ENCODE measurements at regions not wholly inside any gene's neighbourhood (a gene's known extent, or its start where the extent isn't known, plus 50 kb on each side); places are given as distances from the start of the nearest gene placed in this dataset.

DNA sequence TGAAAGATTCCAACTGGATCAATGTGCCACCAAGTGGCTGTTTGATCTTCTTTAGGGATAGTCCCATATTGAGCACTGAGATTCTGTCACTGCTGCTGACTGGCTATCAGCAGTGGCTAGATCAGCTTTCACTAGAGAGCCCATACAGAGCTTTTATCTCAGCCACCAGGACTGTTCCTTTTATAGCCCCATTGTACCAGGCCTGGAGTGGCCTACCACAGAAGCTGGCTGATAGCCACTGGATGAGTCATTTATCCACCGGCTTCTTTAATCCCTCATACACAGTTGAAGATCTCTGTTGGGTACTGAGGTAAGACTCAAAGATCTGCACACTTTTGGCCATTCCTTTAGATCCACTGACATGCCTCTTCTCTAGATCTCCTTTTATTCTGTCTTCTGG is 1101.1 kb downstream of the SORCS3 start:
- POLR2A ChIA-PET, result no interaction called here
- Mint-ChIP-seq H3K4me1 (no peaks in the 10 kb centered on the region), H3K27me3 (ENCODE audit: low read depth) (no peaks in the 10 kb centered on the region; the same call in 1 of the 2 replicates), H3K36me3 (peaks cover 4% of the 10 kb centered on the region; the same call in 1 of the 2 replicates), H3K27ac (no peak overlapping the region), H3K4me3 (no peak overlapping the region), H3K9me3 (peaks cover 10% of the 10 kb centered on the region)
- CTCF ChIA-PET, result no interaction called here
- no peak for TF ChIP-seq MLX (CRISPR knock-in tag; IDR thresholded peaks at IDR 0.05)
- no peak for TF ChIP-seq KAT7 (CRISPR knock-in tag; IDR thresholded peaks at IDR 0.05; ENCODE audit: borderline replicate concordance)
- TF ChIP-seq HMGA2 (CRISPR knock-in tag; IDR thresholded peaks at IDR 0.05), result no peak
- no peak for TF ChIP-seq MAX (CRISPR knock-in tag; IDR thresholded peaks at IDR 0.05)
- TF ChIP-seq, protein P1, sequence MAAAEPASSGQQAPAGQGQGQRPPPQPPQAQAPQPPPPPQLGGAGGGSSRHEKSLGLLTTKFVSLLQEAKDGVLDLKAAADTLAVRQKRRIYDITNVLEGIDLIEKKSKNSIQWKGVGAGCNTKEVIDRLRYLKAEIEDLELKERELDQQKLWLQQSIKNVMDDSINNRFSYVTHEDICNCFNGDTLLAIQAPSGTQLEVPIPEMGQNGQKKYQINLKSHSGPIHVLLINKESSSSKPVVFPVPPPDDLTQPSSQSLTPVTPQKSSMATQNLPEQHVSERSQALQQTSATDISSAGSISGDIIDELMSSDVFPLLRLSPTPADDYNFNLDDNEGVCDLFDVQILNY (CRISPR knock-in tag; IDR thresholded peaks at IDR 0.05), result no peak
- TF ChIP-seq, protein P2, sequence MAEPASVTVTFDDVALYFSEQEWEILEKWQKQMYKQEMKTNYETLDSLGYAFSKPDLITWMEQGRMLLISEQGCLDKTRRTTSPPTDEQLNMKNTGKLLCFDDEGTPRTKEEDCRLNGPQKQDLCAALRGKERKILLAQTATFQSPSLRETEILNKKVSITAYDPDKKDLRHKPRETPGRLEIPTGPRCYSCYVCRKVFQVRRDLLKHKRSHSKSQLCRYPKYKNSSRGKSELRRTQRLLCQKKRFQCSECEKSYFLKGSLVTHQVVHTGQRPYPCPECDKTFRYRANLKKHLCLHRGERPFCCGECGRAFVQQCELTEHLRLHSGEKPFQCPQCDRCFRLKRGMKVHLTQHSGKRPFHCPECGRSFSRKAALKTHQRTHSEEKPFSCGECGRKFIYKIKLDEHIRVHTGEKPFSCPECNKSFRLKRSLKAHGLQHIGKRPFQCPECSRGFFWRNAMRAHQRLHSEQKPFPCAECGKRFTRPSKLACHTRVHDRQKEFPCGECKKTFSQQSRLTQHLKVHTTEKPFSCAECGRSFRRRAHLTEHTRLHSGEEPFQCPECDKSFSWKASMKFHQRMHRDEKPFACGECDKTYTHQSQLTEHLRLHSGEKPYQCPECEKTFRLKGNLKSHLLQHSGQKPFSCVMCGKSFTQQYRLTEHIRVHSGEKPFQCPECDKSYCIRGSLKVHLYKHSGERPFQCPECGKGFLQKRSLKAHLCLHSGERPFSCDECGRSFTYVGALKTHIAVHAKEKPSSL (CRISPR knock-in tag; conservative IDR thresholded peaks at IDR 0.05), result no peak
- TF ChIP-seq TEAD4 (CRISPR knock-in tag; IDR thresholded peaks at IDR 0.05), result no peak
- TF ChIP-seq JUN (CRISPR knock-in tag; IDR thresholded peaks at IDR 0.05), result no peak
- TF ChIP-seq ELF4 (CRISPR knock-in tag; IDR thresholded peaks at IDR 0.05; ENCODE audit: low read depth), result no peak
- no peak for TF ChIP-seq FOXJ3 (CRISPR knock-in tag; IDR thresholded peaks at IDR 0.05; ENCODE audit: borderline replicate concordance)
- no peak for TF ChIP-seq RORB (CRISPR knock-in tag; IDR thresholded peaks at IDR 0.05)
- TF ChIP-seq NFYB (CRISPR knock-in tag; conservative IDR thresholded peaks at IDR 0.05; ENCODE audit: low read depth), result no peak
- TF ChIP-seq AFF4 (CRISPR knock-in tag; IDR thresholded peaks at IDR 0.05; ENCODE audit: borderline replicate concordance), result no peak
- no peak for TF ChIP-seq ZNF138 (CRISPR knock-in tag; conservative IDR thresholded peaks at IDR 0.05)
- no peak for TF ChIP-seq STAT6 (CRISPR knock-in tag; conservative IDR thresholded peaks at IDR 0.05; ENCODE audit: low read depth)
- TF ChIP-seq NFE2L1 (CRISPR knock-in tag; IDR thresholded peaks at IDR 0.05), result no peak
- no peak for TF ChIP-seq EMX1 (CRISPR knock-in tag; IDR thresholded peaks at IDR 0.05)
- ATAC-seq (no peak), DNase-seq (ENCODE audit: low spot score) (no peak)
